WERI-Rb-1 (cell line): ENCODE measurements at regions not wholly inside any gene's neighbourhood (a gene's known extent, or its start where the extent isn't known, plus 50 kb on each side); places are given as distances from the start of the nearest gene placed in this dataset.

Source experiments
- DNase-seq: peaks from one replicate; pipeline ENCODE4 v3.0.0-alpha.2; 2020
- H3K27ac ChIP-seq: fragments of 250-450 bp; sonication (Bioruptor Pico); 2 replicates; pipeline ENCODE4 v1.5.1; 2020; ENCODE audit warnings: mild to moderate bottlenecking, moderate library complexity
- H3K27me3 ChIP-seq: fragments of 250-450 bp; sonication (Bioruptor Pico); 2 replicates; pipeline ENCODE4 v1.5.1; 2021; ENCODE audit warnings: mild to moderate bottlenecking, low read depth, moderate library complexity; ENCODE audit not compliant: insufficient read depth, severe bottlenecking
- H3K36me3 ChIP-seq: fragments of 250-450 bp; sonication (Bioruptor Pico); 2 replicates; pipeline ENCODE4 v1.5.1; 2020; ENCODE audit warnings: mild to moderate bottlenecking, moderate library complexity
- H3K4me3 ChIP-seq: 2 replicates; pipeline ENCODE4 v1.5.1; 2011; ENCODE audit warnings: low read depth, mild to moderate bottlenecking, control low read depth, low read length
- H3K9me3 ChIP-seq: fragments of 250-450 bp; sonication (Bioruptor Pico); 2 replicates; pipeline ENCODE4 v1.5.1; 2021; ENCODE audit warnings: mild to moderate bottlenecking, moderate library complexity; ENCODE audit not compliant: severe bottlenecking
- TF ChIP-seq, protein P1 (sequence below): IDR thresholded peaks from 2 replicates; pipeline ENCODE4 v1.5.1; 2011; ENCODE audit warnings: low read depth, mild to moderate bottlenecking, control low read depth, inconsistent platforms, low read length

GRCh38 chr10:9036711-9037204 is 982.3 kb downstream of the GATA3 start:
- Histone ChIP-seq H3K27ac (no peak overlapping the region), H3K27me3 (no peaks in the 10 kb centered on the region), H3K9me3 (no peaks in the 10 kb centered on the region), H3K4me3 (no peak overlapping the region), H3K36me3 (no peaks in the 10 kb centered on the region)
- TF ChIP-seq, protein P1, sequence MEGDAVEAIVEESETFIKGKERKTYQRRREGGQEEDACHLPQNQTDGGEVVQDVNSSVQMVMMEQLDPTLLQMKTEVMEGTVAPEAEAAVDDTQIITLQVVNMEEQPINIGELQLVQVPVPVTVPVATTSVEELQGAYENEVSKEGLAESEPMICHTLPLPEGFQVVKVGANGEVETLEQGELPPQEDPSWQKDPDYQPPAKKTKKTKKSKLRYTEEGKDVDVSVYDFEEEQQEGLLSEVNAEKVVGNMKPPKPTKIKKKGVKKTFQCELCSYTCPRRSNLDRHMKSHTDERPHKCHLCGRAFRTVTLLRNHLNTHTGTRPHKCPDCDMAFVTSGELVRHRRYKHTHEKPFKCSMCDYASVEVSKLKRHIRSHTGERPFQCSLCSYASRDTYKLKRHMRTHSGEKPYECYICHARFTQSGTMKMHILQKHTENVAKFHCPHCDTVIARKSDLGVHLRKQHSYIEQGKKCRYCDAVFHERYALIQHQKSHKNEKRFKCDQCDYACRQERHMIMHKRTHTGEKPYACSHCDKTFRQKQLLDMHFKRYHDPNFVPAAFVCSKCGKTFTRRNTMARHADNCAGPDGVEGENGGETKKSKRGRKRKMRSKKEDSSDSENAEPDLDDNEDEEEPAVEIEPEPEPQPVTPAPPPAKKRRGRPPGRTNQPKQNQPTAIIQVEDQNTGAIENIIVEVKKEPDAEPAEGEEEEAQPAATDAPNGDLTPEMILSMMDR, result no peak
- DNase-seq, result no peak

DNA sequence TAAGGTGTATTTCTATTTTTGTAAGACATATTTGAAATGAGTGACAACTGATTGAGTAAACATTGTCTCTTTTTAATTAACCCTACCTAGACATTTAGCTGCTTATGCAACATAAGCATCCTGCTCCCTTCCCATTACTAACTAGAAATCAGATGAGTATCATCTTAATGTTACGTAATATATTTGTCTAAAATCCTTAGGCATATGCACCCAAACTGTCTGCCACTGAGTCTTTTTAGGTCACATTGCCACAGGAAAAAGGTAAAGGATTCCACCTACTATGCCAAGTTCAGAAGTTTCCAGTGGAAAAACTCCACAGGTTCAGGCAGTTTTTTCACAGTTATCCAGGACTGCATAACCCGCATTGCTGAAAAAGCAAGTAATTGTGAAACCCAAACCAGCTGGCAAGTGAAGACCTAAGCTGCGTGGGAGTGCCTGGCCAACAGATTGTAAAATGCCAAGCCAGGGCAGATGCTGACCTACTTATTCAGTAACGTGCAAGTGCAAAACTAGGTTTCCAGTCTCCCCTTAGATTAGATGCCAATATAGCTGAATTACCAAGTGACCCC is 983.7 kb downstream of the GATA3 start:
- H3K4me3 ChIP-seq, result no peak overlapping the region
- H3K27me3 ChIP-seq, result no peaks in the 10 kb centered on the region
- no peaks in the 10 kb centered on the region for H3K9me3 ChIP-seq
- DNase-seq, result peak; percentile 8
- no peaks in the 10 kb centered on the region for H3K36me3 ChIP-seq
- H3K27ac ChIP-seq, result no peak overlapping the region
- TF ChIP-seq, protein P1, result no peak

DNA sequence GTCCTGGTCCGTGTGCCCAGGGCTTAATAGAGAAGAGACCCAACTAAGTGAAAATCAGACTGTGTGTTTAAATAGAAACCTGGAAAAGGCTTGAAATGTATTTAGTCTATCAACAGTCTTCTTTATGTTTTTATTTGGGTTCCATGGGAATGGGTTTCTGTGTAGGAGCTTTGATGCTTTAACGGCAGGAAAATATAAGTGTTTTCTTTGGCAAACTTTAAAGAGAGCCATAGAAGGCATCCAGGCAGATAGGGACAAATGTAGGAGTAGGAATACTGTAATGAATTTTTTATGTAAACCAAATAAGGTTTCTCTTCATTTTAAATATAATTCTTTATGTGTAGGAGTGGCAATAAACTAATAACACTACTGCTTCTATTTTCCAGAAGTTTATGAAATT is 989.0 kb downstream of the GATA3 start:
- no peak for DNase-seq
- Histone ChIP-seq H3K27me3 (no peaks in the 10 kb centered on the region), H3K9me3 (no peaks in the 10 kb centered on the region), H3K27ac (no peak overlapping the region), H3K4me3 (no peak overlapping the region), H3K36me3 (no peaks in the 10 kb centered on the region)
- TF ChIP-seq, protein P1, result no peak

- no peak for DNase-seq
- no peaks in the 10 kb centered on the region for H3K9me3 ChIP-seq
- no peaks in the 10 kb centered on the region for H3K36me3 ChIP-seq
- H3K27me3 ChIP-seq, result no peaks in the 10 kb centered on the region
- H3K27ac ChIP-seq, result no peak overlapping the region
- TF ChIP-seq, protein P1, result no peak
- no peak overlapping the region for H3K4me3 ChIP-seq
These were observed 990.8 kb downstream of the GATA3 start for GRCh38 chr10:9045311-9045710.

DNA sequence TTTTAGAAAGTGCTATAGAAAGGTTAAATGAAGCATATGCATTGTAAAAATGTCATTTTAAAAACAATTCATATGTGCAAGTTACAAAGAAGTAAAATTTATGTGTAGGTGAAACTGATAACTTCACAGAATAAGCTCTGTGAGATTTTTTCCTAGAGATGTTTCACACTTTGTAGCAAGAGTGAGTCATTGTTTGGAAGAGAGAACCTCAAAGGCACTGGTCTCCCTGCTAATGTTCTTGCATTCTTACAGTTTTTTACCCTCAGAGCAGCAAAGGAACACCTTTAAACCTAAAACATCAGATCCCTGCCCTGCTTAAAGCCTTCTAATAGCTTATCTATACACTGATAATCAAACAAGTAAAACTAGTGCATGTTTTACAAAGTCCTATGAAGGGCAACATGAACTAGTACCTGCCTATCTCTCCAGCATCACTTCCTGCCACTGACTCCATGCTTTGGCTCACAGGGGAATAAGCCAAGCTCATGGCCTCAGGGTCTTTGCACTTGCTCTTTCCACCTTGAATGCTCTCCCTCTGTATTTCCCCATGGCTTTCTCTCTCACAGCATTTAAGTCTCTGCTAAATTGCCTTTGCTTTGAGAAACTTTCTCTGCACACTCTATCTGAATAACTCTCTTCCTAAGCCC is 997.0 kb downstream of the GATA3 start:
- TF ChIP-seq, protein P1, result no peak
- Histone ChIP-seq H3K4me3 (no peak overlapping the region), H3K27me3 (no peaks in the 10 kb centered on the region), H3K36me3 (no peaks in the 10 kb centered on the region), H3K27ac (no peak overlapping the region), H3K9me3 (no peaks in the 10 kb centered on the region)
- DNase-seq, result no peak
